IMR-90 (cell line): ENCODE measurements at regions not wholly inside any gene's neighbourhood (a gene's known extent, or its start where the extent isn't known, plus 50 kb on each side); places are given as distances from the start of the nearest gene placed in this dataset.

Experiments
- CTCF ChIP-seq: conservative IDR thresholded peaks from 2 replicates; pipeline ENCODE4 v1.5.1; 2012; ENCODE audit warnings: mild to moderate bottlenecking, low read depth, low read length, improper control_type of control experiment
- RAD21 ChIP-seq: IDR thresholded peaks from 2 replicates; pipeline ENCODE4 v1.6.1; 2012; ENCODE audit warnings: low read length, improper control_type of control experiment

GRCh38 chr10:125350519-125350918 is 190.2 kb upstream of the CTBP2 start:
- TF ChIP-seq RAD21 (no peak), CTCF (no peak)
